IMR-90 (cell line): ENCODE measurements at regions not wholly inside any gene's neighbourhood (a gene's known extent, or its start where the extent isn't known, plus 50 kb on each side); places are given as distances from the start of the nearest gene placed in this dataset.

ENCODE experiments used
- BHLHE40 ChIP-seq: fragments of 150-350 bp; IDR thresholded peaks from 2 replicates; pipeline ENCODE4 v1.6.1; 2016; ENCODE audit warnings: mild to moderate bottlenecking, low read depth, low read length
- CTCF ChIP-seq: conservative IDR thresholded peaks from 2 replicates; pipeline ENCODE4 v1.5.1; 2012; ENCODE audit warnings: mild to moderate bottlenecking, low read depth, low read length, improper control_type of control experiment
- ELK1 ChIP-seq: fragments of 150-350 bp; IDR thresholded peaks from 2 replicates; pipeline ENCODE4 v1.6.1; 2016; ENCODE audit warnings: low read depth, mild to moderate bottlenecking, low read length, moderate library complexity, borderline replicate concordance
- POLR2A ChIP-seq: IDR thresholded peaks from 2 replicates; pipeline ENCODE4 v1.6.1; 2012; ENCODE audit warnings: mild to moderate bottlenecking, low read depth, low read length
- RAD21 ChIP-seq: IDR thresholded peaks from 2 replicates; pipeline ENCODE4 v1.6.1; 2012; ENCODE audit warnings: low read length, improper control_type of control experiment

GRCh38 chr3:78360849-78361248 lies 1321.0 kb downstream of the ROBO2 start:
- no peak for TF ChIP-seq CTCF
- TF ChIP-seq RAD21, result no peak
- no peak for TF ChIP-seq ELK1
- TF ChIP-seq POLR2A, result no peak
- no peak for TF ChIP-seq BHLHE40
